Activated CD4-positive, alpha-beta T cell treated with anti-CD3 and anti-CD28 coated beads for 36 hours (primary cell): ENCODE measurements at regions not wholly inside any gene's neighbourhood (a gene's known extent, or its start where the extent isn't known, plus 50 kb on each side); places are given as distances from the start of the nearest gene placed in this dataset.
"Not testable (repeated sequence)": the region's sequence is repeated elsewhere in the genome, so short reads cannot be mapped to it uniquely, and the experiment has no call there.

Source experiments
- ATAC-seq: fragments of 200-7000 bp; cut with Tn5 transposase; one replicate; pipeline ENCODE4 v1.10.0; 2021; ENCODE audit warnings: mild to moderate bottlenecking, moderate library complexity
- CTCF ChIA-PET: fragments of 350-600 bp; sonication (Branson Sonifier 250); formaldehyde crosslinking; loops from one replicate; lab custom pipeline; 2021; ENCODE audit warnings: antibody characterized with exemption; lab: Charles Lee
- POLR2A ChIA-PET: fragments of 350-600 bp; sonication (Branson Sonifier 250); formaldehyde crosslinking; loops from one replicate; lab custom pipeline; 2021; ENCODE audit warnings: antibody characterized with exemption, inconsistent platforms; lab: Charles Lee
- DNase-seq: peaks from one replicate; pipeline ENCODE4 v3.0.0-alpha.2; 2020
- H3K27ac Mint-ChIP-seq: one replicate; pipeline ENCODE4 v1.8.0; 2021; ENCODE audit warnings: mixed read lengths
- H3K27me3 Mint-ChIP-seq: one replicate; pipeline ENCODE4 v1.8.0; 2021; ENCODE audit warnings: mixed read lengths
- H3K36me3 Mint-ChIP-seq: one replicate; pipeline ENCODE4 v1.8.0; 2021; ENCODE audit warnings: low read depth, mixed read lengths
- H3K4me1 Mint-ChIP-seq: one replicate; pipeline ENCODE4 v1.8.0; 2021; ENCODE audit warnings: mixed read lengths
- H3K4me3 Mint-ChIP-seq: one replicate; pipeline ENCODE4 v1.8.0; 2021; ENCODE audit warnings: mild to moderate bottlenecking, moderate library complexity, mixed read lengths
- H3K9me3 Mint-ChIP-seq: one replicate; pipeline ENCODE4 v1.8.0; 2021; ENCODE audit warnings: low read depth, mixed read lengths
- intact Hi-C, 2 experiments: fragments of 100-400 bp; cut with DNase I in 1 of 2; cut with micrococcal nuclease in 1 of 2; formaldehyde crosslinking; loops; one replicate each; pipeline versions ENCODE4 v1.14.2 to v1.15.1; 2022 to 2024; cut with DNase I, micrococcal nuclease

GRCh38 chr5:116785106-116785505, 210.5 kb upstream of the SEMA6A start:
- Mint-ChIP-seq H3K9me3 (no peaks in the 10 kb centered on the region), H3K27me3 (no peaks in the 10 kb centered on the region), H3K27ac (no peak overlapping the region), H3K4me1 (no peaks in the 10 kb centered on the region), H3K36me3 (no peaks in the 10 kb centered on the region), H3K4me3 (no peak overlapping the region)
- ATAC-seq (no peak), DNase-seq (no peak)
- intact Hi-C loops, result no loop called here
- ChIA-PET POLR2A (no interaction called here), CTCF (no interaction called here)

GRCh38 chr5:116779846-116780245, 205.2 kb upstream of the SEMA6A start:
- Mint-ChIP-seq H3K36me3 (no peaks in the 10 kb centered on the region), H3K27me3 (peaks cover 3% of the 10 kb centered on the region), H3K4me3 (no peak overlapping the region), H3K4me1 (no peaks in the 10 kb centered on the region), H3K27ac (no peak overlapping the region), H3K9me3 (no peaks in the 10 kb centered on the region)
- intact Hi-C loops, result no loop called here
- ChIA-PET POLR2A (no interaction called here), CTCF (no interaction called here)
- ATAC-seq (no peak), DNase-seq (no peak)

- H3K27me3 Mint-ChIP-seq, result peaks cover 3% of the 10 kb centered on the region
- H3K4me1 Mint-ChIP-seq, result no peaks in the 10 kb centered on the region
- intact Hi-C loops, result no loop called here
- DNase-seq (no peak), ATAC-seq (no peak)
- H3K9me3 Mint-ChIP-seq, result no peaks in the 10 kb centered on the region
- H3K4me3 Mint-ChIP-seq, result no peak overlapping the region
- CTCF ChIA-PET, result interaction anchor here (1.4 kb wide), 1 partner anchor 10 kb away, joined by 3 read pairs; no protein-coding TSS in a partner anchor
- H3K27ac Mint-ChIP-seq, result no peak overlapping the region
- POLR2A ChIA-PET, result no interaction called here
- H3K36me3 Mint-ChIP-seq, result no peaks in the 10 kb centered on the region
These were observed 204.1 kb upstream of the SEMA6A start for GRCh38 chr5:116778651-116779280.

- ChIA-PET POLR2A (no interaction called here), CTCF (interaction anchor here (1.4 kb wide), 1 partner anchor 11 kb away, joined by 3 read pairs; no protein-coding TSS in a partner anchor)
- H3K36me3 Mint-ChIP-seq, result no peaks in the 10 kb centered on the region
- no peaks in the 10 kb centered on the region for H3K4me1 Mint-ChIP-seq
- ATAC-seq (no peak), DNase-seq (no peak)
- no peak overlapping the region for H3K27ac Mint-ChIP-seq
- intact Hi-C loops, result no loop called here
- H3K27me3 Mint-ChIP-seq, result peaks cover 3% of the 10 kb centered on the region
- no peak overlapping the region for H3K4me3 Mint-ChIP-seq
- no peaks in the 10 kb centered on the region for H3K9me3 Mint-ChIP-seq
These were observed 203.4 kb upstream of the SEMA6A start for GRCh38 chr5:116778032-116778431.

- no peaks in the 10 kb centered on the region for H3K4me1 Mint-ChIP-seq
- intact Hi-C loops, result no loop called here
- H3K9me3 Mint-ChIP-seq, result no peaks in the 10 kb centered on the region
- DNase-seq (no peak), ATAC-seq (no peak)
- H3K27ac Mint-ChIP-seq, result no peak overlapping the region
- POLR2A ChIA-PET, result no interaction called here
- peaks cover 5% of the 10 kb centered on the region for H3K27me3 Mint-ChIP-seq
- no peak overlapping the region for H3K4me3 Mint-ChIP-seq
- H3K36me3 Mint-ChIP-seq, result no peaks in the 10 kb centered on the region
- CTCF ChIA-PET, result interaction anchor here (0.8 kb wide), 1 partner anchor 9 kb away, joined by 3 read pairs; no protein-coding TSS in a partner anchor
These were observed 199.3 kb upstream of the SEMA6A start for GRCh38 chr5:116773926-116774325.

GRCh38 chr5:116772806-116773205, 198.2 kb upstream of the SEMA6A start:
- Mint-ChIP-seq H3K27me3 (peaks cover 5% of the 10 kb centered on the region), H3K36me3 (no peaks in the 10 kb centered on the region), H3K9me3 (no peaks in the 10 kb centered on the region), H3K4me1 (no peaks in the 10 kb centered on the region), H3K4me3 (no peak overlapping the region), H3K27ac (no peak overlapping the region)
- POLR2A ChIA-PET, result no interaction called here
- intact Hi-C loops, result no loop called here
- DNase-seq (no peak), ATAC-seq (no peak)
- CTCF ChIA-PET, result no interaction called here

GRCh38 chr5:116772152-116772501, 197.5 kb upstream of the SEMA6A start:
- ChIA-PET POLR2A (no interaction called here), CTCF (no interaction called here)
- no peaks in the 10 kb centered on the region for H3K4me1 Mint-ChIP-seq
- DNase-seq, result no peak
- intact Hi-C loops, result no loop called here
- no peaks in the 10 kb centered on the region for H3K36me3 Mint-ChIP-seq
- no peak for ATAC-seq
- no peaks in the 10 kb centered on the region for H3K9me3 Mint-ChIP-seq
- no peak overlapping the region for H3K4me3 Mint-ChIP-seq
- H3K27me3 Mint-ChIP-seq, result peaks cover 5% of the 10 kb centered on the region
- no peak overlapping the region for H3K27ac Mint-ChIP-seq

- Mint-ChIP-seq H3K36me3 (no peaks in the 10 kb centered on the region), H3K27ac (no peak overlapping the region), H3K9me3 (no peaks in the 10 kb centered on the region), H3K4me3 (no peak overlapping the region), H3K27me3 (peaks cover 3% of the 10 kb centered on the region), H3K4me1 (no peaks in the 10 kb centered on the region)
- POLR2A ChIA-PET, result no interaction called here
- DNase-seq, result no peak
- ATAC-seq, result no peak
- intact Hi-C loops, result no loop called here
- CTCF ChIA-PET, result no interaction called here
These were observed 197.0 kb upstream of the SEMA6A start for GRCh38 chr5:116771466-116772151.

- H3K4me1 Mint-ChIP-seq, CTCF ChIA-PET, H3K9me3 Mint-ChIP-seq, H3K4me3 Mint-ChIP-seq, DNase-seq, POLR2A ChIA-PET, ATAC-seq, H3K27ac Mint-ChIP-seq, intact Hi-C loops, H3K36me3 Mint-ChIP-seq, H3K27me3 Mint-ChIP-seq: not testable (repeated sequence)
These were observed 195.3 kb upstream of the SEMA6A start for GRCh38 chr5:116769953-116770352.

GRCh38 chr5:116769470-116769869, 194.8 kb upstream of the SEMA6A start:
- peaks cover 2% of the 10 kb centered on the region for H3K27me3 Mint-ChIP-seq
- CTCF ChIA-PET, result no interaction called here

GRCh38 chr5:116766470-116766947, 191.9 kb upstream of the SEMA6A start:
- no peaks in the 10 kb centered on the region for H3K36me3 Mint-ChIP-seq
- H3K4me1 Mint-ChIP-seq, result no peaks in the 10 kb centered on the region
- no peak overlapping the region for H3K4me3 Mint-ChIP-seq
- DNase-seq, result peak; percentile 31
- intact Hi-C loops, result no loop called here
- no peaks in the 10 kb centered on the region for H3K27me3 Mint-ChIP-seq
- no peak overlapping the region for H3K27ac Mint-ChIP-seq
- no peaks in the 10 kb centered on the region for H3K9me3 Mint-ChIP-seq
- ChIA-PET CTCF (interaction anchor here (0.7 kb wide), 1 partner anchor 493 kb away, joined by 3 read pairs; no protein-coding TSS in a partner anchor), POLR2A (interaction anchor here (0.5 to 0.7 kb wide), 2 partner anchors 94 to 135 kb away, joined by 3 to 4 read pairs; no protein-coding TSS in a partner anchor)
- ATAC-seq, result peak; percentile 78

More at GRCh38 chr5:116769470-116769869, 194.8 kb upstream of the SEMA6A start:
- Mint-ChIP-seq H3K36me3 (no peaks in the 10 kb centered on the region), H3K9me3 (no peaks in the 10 kb centered on the region), H3K4me3 (no peak overlapping the region), H3K4me1 (no peaks in the 10 kb centered on the region), H3K27ac (no peak overlapping the region)
- DNase-seq (no peak), ATAC-seq (no peak)
- intact Hi-C loops, result no loop called here
- POLR2A ChIA-PET, result no interaction called here

- ATAC-seq, result no peak
- ChIA-PET POLR2A (no interaction called here), CTCF (no interaction called here)
- no peaks in the 10 kb centered on the region for H3K27me3 Mint-ChIP-seq
- no peaks in the 10 kb centered on the region for H3K36me3 Mint-ChIP-seq
- H3K4me3 Mint-ChIP-seq, result no peak overlapping the region
- DNase-seq, result no peak
- H3K4me1 Mint-ChIP-seq, result no peaks in the 10 kb centered on the region
- H3K27ac Mint-ChIP-seq, result no peak overlapping the region
- intact Hi-C loops, result no loop called here
- no peaks in the 10 kb centered on the region for H3K9me3 Mint-ChIP-seq
These were observed 190.8 kb upstream of the SEMA6A start for GRCh38 chr5:116765441-116765840.
